ENCODE measurements at regions not wholly inside any gene's neighbourhood (a gene's known extent, or its start where the extent isn't known, plus 50 kb on each side); places are given as distances from the start of the nearest gene placed in this dataset.

DNA sequence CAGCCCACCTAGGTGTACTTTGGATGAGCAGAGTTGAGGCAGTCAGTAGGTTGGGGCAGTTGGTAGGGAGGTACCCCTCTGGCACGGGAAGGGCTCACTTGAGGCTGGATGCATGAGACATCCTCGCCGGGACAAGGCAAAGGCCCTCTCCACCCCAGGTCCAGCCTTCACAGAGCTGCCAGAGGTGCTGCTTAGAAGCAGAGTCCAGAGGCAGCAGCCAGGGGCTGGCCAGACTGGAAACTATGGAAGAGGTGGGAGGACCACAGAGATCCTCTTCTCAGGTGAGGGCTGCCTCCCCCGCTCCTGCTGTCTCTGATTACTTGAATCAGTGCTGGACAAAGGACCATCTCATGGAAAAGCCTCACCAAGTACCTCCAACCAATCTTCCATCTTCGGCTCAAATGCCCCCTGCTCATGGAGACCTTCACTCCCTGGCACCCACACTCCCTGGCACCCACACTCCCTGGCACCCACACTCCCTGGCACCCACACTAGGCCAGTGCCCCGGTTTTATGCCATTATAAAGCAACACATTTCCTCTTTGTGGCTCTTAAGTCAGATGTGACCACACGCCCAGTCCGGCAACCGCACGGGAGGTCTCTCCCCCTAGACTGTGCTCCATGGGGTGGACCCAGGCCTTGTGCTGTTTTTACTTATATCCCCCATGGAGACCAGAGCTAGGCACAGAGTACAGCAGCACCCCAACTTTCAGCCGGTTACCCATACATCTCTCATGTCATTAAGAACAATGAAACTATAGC is 100.1 kb downstream of the YTHDF1 start:
- Histone ChIP-seq H3K27ac (ENCODE audit: low read length) (no peak overlapping the region), H3K27me3 (ENCODE audit: low read length) (peaks cover 24% of the 10 kb centered on the region), H3K4me3 (ENCODE audit: low read length) (no peak overlapping the region), H3K9me2 (replicated peaks; ENCODE audit: low read length) (no peaks in the 10 kb centered on the region), H3K36me3 (ENCODE audit: low read depth, low read length) (no peaks in the 10 kb centered on the region), H3K9me3 (ENCODE audit: low read length) (0 out of 2 replicates have a peak, but pooled peaks cover 5% of the 10 kb centered on the region), H3K4me2 (ENCODE audit: low read length) (no peak overlapping the region), H4K20me1 (ENCODE audit: low read length) (peaks cover 4% of the 10 kb centered on the region; the same call in 1 of the 2 replicates), H3K79me2 (ENCODE audit: low read length) (no peaks in the 10 kb centered on the region), H3K9ac (ENCODE audit: low read length) (no peak overlapping the region), H3F3A (ENCODE audit: low read length, unreplicated experiment) (no peaks in the 10 kb centered on the region), H3K4me1 (ENCODE audit: insufficient read depth, low read length) (peaks cover 14% of the 10 kb centered on the region), H2AFZ (ENCODE audit: low read length) (no peak overlapping the region)
- POLR2A ChIA-PET (ENCODE audit: unreplicated experiment) = no interaction called here
- BruUV-seq (replicated peaks) = no TSS peak
- CTCF ChIA-PET = no interaction called here
- DNase-seq (no peak), ATAC-seq (no peak)
- intact Hi-C loops (cut with micrococcal nuclease) = no loop called here
- TF ChIP-seq, protein P1, sequence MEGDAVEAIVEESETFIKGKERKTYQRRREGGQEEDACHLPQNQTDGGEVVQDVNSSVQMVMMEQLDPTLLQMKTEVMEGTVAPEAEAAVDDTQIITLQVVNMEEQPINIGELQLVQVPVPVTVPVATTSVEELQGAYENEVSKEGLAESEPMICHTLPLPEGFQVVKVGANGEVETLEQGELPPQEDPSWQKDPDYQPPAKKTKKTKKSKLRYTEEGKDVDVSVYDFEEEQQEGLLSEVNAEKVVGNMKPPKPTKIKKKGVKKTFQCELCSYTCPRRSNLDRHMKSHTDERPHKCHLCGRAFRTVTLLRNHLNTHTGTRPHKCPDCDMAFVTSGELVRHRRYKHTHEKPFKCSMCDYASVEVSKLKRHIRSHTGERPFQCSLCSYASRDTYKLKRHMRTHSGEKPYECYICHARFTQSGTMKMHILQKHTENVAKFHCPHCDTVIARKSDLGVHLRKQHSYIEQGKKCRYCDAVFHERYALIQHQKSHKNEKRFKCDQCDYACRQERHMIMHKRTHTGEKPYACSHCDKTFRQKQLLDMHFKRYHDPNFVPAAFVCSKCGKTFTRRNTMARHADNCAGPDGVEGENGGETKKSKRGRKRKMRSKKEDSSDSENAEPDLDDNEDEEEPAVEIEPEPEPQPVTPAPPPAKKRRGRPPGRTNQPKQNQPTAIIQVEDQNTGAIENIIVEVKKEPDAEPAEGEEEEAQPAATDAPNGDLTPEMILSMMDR (conservative IDR thresholded peaks at IDR 0.05; ENCODE audit: low read depth, low read length) = no peak
- TF ChIP-seq EZH2 (IDR thresholded peaks at IDR 0.05; ENCODE audit: low read length, unreplicated experiment) (no peak), EZH2phosphoT487 (IDR thresholded peaks at IDR 0.05; ENCODE audit: borderline replicate concordance, low read length) (no peak)

DNA sequence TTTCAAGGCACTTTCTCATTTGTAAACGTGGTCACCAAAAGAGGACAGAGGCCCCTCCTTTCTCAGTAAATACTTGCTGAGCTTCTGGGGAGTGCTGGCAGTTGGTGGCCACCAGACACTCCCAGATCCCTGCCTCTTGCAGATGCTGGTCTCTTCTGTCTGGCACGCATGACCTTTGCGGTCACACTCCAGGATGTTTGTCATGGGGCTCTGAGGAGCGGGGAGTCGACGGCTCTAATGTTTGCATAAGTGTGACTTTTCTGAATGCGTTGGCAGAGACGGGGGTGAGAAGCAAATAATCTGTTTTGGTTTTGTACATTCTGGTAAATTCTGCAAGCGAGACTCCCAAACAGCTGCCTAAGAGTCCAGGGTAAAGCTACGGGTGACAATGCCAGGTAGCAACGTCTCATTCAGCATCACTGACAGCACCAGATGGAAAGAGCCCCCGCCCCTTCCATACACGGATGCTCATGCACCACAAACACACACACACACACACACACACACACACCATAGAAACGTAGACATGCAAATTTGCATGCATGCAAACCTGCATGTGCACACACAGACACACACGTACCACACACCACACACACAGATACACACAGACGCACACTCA is 101.1 kb downstream of the YTHDF1 start:
- intact Hi-C loops (cut with micrococcal nuclease) = no loop called here
- BruUV-seq (replicated peaks) = no TSS peak

More for the DNA sequence above, 101.1 kb downstream of the YTHDF1 start:
- H3K9me2 ChIP-seq (replicated peaks; ENCODE audit: low read length) = no peaks in the 10 kb centered on the region
- H2AFZ ChIP-seq (ENCODE audit: low read length) = no peak overlapping the region
- H3K4me2 ChIP-seq (ENCODE audit: low read length) = peak overlapping the region; percentile 63
- peak; percentile 94 for ATAC-seq
- POLR2A ChIA-PET (ENCODE audit: unreplicated experiment) = no interaction called here
- H3K9ac ChIP-seq (ENCODE audit: low read length) = no peak overlapping the region
- H3K36me3 ChIP-seq (ENCODE audit: low read depth, low read length) = no peaks in the 10 kb centered on the region
- H3K9me3 ChIP-seq (ENCODE audit: low read length) = 0 out of 2 replicates have a peak, but pooled peaks cover 5% of the 10 kb centered on the region
- peak; percentile 83 for DNase-seq
- no peaks in the 10 kb centered on the region for H3K79me2 ChIP-seq (ENCODE audit: low read length)
- CTCF ChIA-PET = no interaction called here
- peaks cover 14% of the 10 kb centered on the region for H3K4me1 ChIP-seq (ENCODE audit: insufficient read depth, low read length)
- no peak overlapping the region for H3K4me3 ChIP-seq (ENCODE audit: low read length)
- H3F3A ChIP-seq (ENCODE audit: low read length, unreplicated experiment) = no peaks in the 10 kb centered on the region
- H3K27ac ChIP-seq (ENCODE audit: low read length) = peak overlapping the region; percentile 43; the same call in 1 of the 2 replicates
- H4K20me1 ChIP-seq (ENCODE audit: low read length) = peaks cover 4% of the 10 kb centered on the region; the same call in 1 of the 2 replicates
- peaks cover 24% of the 10 kb centered on the region for H3K27me3 ChIP-seq (ENCODE audit: low read length)
- TF ChIP-seq EZH2phosphoT487 (IDR thresholded peaks at IDR 0.05; ENCODE audit: borderline replicate concordance, low read length) (no peak), EZH2 (IDR thresholded peaks at IDR 0.05; ENCODE audit: low read length, unreplicated experiment) (no peak)
- TF ChIP-seq, protein P1 (conservative IDR thresholded peaks at IDR 0.05; ENCODE audit: low read depth, low read length) = no peak

Data from PC-3 (cell line).